ENCODE measurements at regions not wholly inside any gene's neighbourhood (a gene's known extent, or its start where the extent isn't known, plus 50 kb on each side); places are given as distances from the start of the nearest gene placed in this dataset.
"Not testable (repeated sequence)": the region's sequence is repeated elsewhere in the genome, so short reads cannot be mapped to it uniquely, and the experiment has no call there.

DNA sequence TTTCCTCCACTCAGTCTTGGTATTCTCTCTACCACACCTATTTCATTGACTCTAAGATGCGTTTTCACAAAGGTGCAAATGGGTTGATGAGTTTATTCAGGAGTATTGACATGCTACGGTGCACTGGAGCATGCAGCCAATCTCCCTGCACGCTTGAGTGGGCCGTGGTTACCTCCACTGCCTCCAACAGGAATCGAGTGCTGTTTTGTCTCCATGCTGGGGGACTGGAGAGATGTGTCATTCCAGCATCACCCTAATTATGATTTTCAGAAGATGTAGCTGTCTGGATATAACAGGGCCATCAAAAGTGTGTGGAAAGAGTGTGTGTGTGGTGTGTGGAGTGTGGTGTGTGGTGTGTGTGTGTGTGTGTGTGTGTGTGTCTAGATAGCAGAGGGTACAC lies 351.6 kb upstream of the ZFHX3 start:
- H3K79me2 ChIP-seq (ENCODE audit: low read length) = no peaks in the 10 kb centered on the region
- no peak overlapping the region for H3K4me3 ChIP-seq (ENCODE audit: low read length)
- H3K9ac ChIP-seq (ENCODE audit: low read length) = no peak overlapping the region
- H3K27ac ChIP-seq (ENCODE audit: low read length) = no peak overlapping the region
- TF ChIP-seq EZH2phosphoT487 (IDR thresholded peaks at IDR 0.05; ENCODE audit: low read depth) = no peak
- TF ChIP-seq, protein P1, sequence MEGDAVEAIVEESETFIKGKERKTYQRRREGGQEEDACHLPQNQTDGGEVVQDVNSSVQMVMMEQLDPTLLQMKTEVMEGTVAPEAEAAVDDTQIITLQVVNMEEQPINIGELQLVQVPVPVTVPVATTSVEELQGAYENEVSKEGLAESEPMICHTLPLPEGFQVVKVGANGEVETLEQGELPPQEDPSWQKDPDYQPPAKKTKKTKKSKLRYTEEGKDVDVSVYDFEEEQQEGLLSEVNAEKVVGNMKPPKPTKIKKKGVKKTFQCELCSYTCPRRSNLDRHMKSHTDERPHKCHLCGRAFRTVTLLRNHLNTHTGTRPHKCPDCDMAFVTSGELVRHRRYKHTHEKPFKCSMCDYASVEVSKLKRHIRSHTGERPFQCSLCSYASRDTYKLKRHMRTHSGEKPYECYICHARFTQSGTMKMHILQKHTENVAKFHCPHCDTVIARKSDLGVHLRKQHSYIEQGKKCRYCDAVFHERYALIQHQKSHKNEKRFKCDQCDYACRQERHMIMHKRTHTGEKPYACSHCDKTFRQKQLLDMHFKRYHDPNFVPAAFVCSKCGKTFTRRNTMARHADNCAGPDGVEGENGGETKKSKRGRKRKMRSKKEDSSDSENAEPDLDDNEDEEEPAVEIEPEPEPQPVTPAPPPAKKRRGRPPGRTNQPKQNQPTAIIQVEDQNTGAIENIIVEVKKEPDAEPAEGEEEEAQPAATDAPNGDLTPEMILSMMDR (IDR thresholded peaks at IDR 0.05; ENCODE audit: low read depth, low read length) = no peak
- H3K4me1 ChIP-seq (ENCODE audit: low read length) = no peaks in the 10 kb centered on the region
- no peak overlapping the region for H3K4me2 ChIP-seq (ENCODE audit: low read length)
- no peaks in the 10 kb centered on the region for H3K9me3 ChIP-seq (ENCODE audit: insufficient read depth, low read length)
- no peaks in the 10 kb centered on the region for H3K36me3 ChIP-seq (replicated peaks; ENCODE audit: low read depth, low read length)
- H4K20me1 ChIP-seq (ENCODE audit: insufficient read depth, low read length) = no peaks in the 10 kb centered on the region
- H2AFZ ChIP-seq (ENCODE audit: low read depth, low read length) = no peak overlapping the region
- no peaks in the 10 kb centered on the region for H3K27me3 ChIP-seq (ENCODE audit: low read depth, low read length)

DNA sequence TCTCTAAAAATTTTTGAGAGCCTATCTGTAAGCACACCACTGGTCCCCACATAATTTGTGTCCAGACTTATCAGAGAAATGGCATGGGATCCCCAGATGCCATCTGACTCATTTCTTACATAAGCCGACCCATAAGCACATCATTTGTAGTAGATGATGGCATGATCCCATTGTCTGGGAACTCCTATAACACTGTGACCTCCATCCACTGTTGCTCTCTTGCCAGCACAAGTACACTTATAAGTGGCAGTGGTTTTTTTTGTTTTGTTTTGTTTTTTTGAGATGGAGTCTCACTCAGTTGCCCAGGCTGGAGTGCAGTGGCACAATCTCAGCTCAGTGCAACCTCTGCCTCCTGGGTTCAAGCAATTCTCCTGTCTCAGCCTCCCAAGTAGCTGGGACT lies 350.7 kb upstream of the ZFHX3 start:
- H2AFZ ChIP-seq (ENCODE audit: low read depth, low read length); H4K20me1 ChIP-seq (ENCODE audit: insufficient read depth, low read length); H3K36me3 ChIP-seq (replicated peaks; ENCODE audit: low read depth, low read length); H3K4me2 ChIP-seq (ENCODE audit: low read length); H3K4me1 ChIP-seq (ENCODE audit: low read length); H3K4me3 ChIP-seq (ENCODE audit: low read length); H3K27ac ChIP-seq (ENCODE audit: low read length); H3K79me2 ChIP-seq (ENCODE audit: low read length); H3K9ac ChIP-seq (ENCODE audit: low read length); H3K9me3 ChIP-seq (ENCODE audit: insufficient read depth, low read length); H3K27me3 ChIP-seq (ENCODE audit: low read depth, low read length): not testable (repeated sequence)

DNA sequence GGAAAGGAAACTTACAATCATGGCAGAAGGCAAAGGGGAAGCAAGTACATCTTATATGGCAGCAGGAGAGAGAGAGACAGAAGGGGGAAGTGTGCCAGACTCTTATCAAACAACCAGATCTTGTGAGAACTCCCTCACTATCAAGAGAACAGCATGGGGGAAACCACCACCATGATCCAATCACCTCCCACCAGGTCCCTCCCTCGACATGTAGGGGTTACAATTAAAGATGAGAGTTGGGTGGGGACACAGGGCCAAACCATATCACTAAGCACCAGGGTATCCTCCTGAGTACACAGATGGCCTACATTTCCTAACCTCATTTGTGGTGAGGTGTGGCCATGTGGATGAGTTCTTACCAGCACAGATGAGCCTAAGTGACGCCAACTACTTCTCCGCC lies 348.6 kb upstream of the ZFHX3 start:
- H4K20me1 ChIP-seq (ENCODE audit: insufficient read depth, low read length) = no peaks in the 10 kb centered on the region
- H3K27ac ChIP-seq (ENCODE audit: low read length) = no peak overlapping the region
- H3K9me3 ChIP-seq (ENCODE audit: insufficient read depth, low read length) = no peaks in the 10 kb centered on the region
- H2AFZ ChIP-seq (ENCODE audit: low read depth, low read length) = no peak overlapping the region
- H3K79me2 ChIP-seq (ENCODE audit: low read length) = no peaks in the 10 kb centered on the region
- TF ChIP-seq, protein P1 (IDR thresholded peaks at IDR 0.05; ENCODE audit: low read depth, low read length) = no peak
- no peak for TF ChIP-seq EZH2phosphoT487 (IDR thresholded peaks at IDR 0.05; ENCODE audit: low read depth)
- H3K4me1 ChIP-seq (ENCODE audit: low read length) = no peaks in the 10 kb centered on the region
- H3K36me3 ChIP-seq (replicated peaks; ENCODE audit: low read depth, low read length) = no peaks in the 10 kb centered on the region
- H3K4me3 ChIP-seq (ENCODE audit: low read length) = no peak overlapping the region
- no peak overlapping the region for H3K9ac ChIP-seq (ENCODE audit: low read length)
- no peak overlapping the region for H3K4me2 ChIP-seq (ENCODE audit: low read length)
- H3K27me3 ChIP-seq (ENCODE audit: low read depth, low read length) = no peaks in the 10 kb centered on the region

DNA sequence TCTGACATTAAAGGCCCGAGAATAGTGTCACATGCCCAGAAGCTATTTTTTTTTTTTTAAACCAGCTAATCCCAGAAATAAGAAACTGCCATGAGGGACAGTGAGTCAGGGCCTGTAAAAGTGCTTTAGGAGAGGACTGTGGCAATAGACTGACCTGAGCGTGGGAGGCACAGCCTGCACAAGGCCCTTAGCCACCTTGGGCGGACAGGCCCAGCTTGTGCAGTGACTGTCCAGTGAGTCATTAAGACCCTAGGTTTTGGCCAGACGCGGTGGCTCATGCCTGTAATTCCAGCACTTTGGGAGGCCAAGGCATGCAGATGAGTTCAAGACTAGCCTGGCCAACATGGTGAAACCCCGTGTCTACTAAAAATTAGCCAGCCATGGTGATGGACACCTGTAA lies 343.0 kb upstream of the ZFHX3 start:
- no peak overlapping the region for H2AFZ ChIP-seq (ENCODE audit: low read depth, low read length)
- H3K4me3 ChIP-seq (ENCODE audit: low read length) = no peak overlapping the region
- no peaks in the 10 kb centered on the region for H3K36me3 ChIP-seq (replicated peaks; ENCODE audit: low read depth, low read length)
- no peaks in the 10 kb centered on the region for H3K27me3 ChIP-seq (ENCODE audit: low read depth, low read length)
- H4K20me1 ChIP-seq (ENCODE audit: insufficient read depth, low read length) = no peaks in the 10 kb centered on the region
- H3K9me3 ChIP-seq (ENCODE audit: insufficient read depth, low read length) = no peaks in the 10 kb centered on the region
- TF ChIP-seq EZH2phosphoT487 (IDR thresholded peaks at IDR 0.05; ENCODE audit: low read depth) = no peak
- TF ChIP-seq, protein P1 (IDR thresholded peaks at IDR 0.05; ENCODE audit: low read depth, low read length) = no peak
- H3K27ac ChIP-seq (ENCODE audit: low read length) = no peak overlapping the region
- no peaks in the 10 kb centered on the region for H3K4me1 ChIP-seq (ENCODE audit: low read length)
- H3K79me2 ChIP-seq (ENCODE audit: low read length) = no peaks in the 10 kb centered on the region
- no peak overlapping the region for H3K9ac ChIP-seq (ENCODE audit: low read length)
- no peak overlapping the region for H3K4me2 ChIP-seq (ENCODE audit: low read length)

DNA sequence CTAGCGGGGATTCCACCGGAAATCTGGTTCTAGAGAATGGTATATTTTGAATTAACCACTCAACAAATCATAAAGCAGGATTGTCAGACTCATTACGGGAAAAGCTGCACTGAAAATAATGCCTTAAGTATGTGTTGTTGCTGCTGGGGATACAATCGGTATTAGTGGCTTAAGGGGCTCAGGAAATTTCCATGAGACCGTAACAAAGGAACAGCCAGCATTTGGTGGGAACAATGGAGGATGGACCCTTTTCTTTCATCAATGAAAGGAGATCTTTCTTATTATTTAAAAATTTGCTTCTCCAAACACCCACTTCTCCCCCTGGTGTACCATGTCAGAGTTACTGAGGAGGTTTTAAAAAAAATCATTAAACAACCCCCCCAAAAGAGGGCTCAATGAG lies 342.6 kb upstream of the ZFHX3 start:
- Histone ChIP-seq H3K4me2 (ENCODE audit: low read length) (no peak overlapping the region), H3K36me3 (replicated peaks; ENCODE audit: low read depth, low read length) (no peaks in the 10 kb centered on the region), H3K9ac (ENCODE audit: low read length) (no peak overlapping the region), H2AFZ (ENCODE audit: low read depth, low read length) (no peak overlapping the region), H3K27me3 (ENCODE audit: low read depth, low read length) (no peaks in the 10 kb centered on the region), H4K20me1 (ENCODE audit: insufficient read depth, low read length) (no peaks in the 10 kb centered on the region), H3K79me2 (ENCODE audit: low read length) (no peaks in the 10 kb centered on the region), H3K4me1 (ENCODE audit: low read length) (no peaks in the 10 kb centered on the region), H3K9me3 (ENCODE audit: insufficient read depth, low read length) (no peaks in the 10 kb centered on the region), H3K4me3 (ENCODE audit: low read length) (no peak overlapping the region), H3K27ac (ENCODE audit: low read length) (no peak overlapping the region)
- TF ChIP-seq, protein P1 (IDR thresholded peaks at IDR 0.05; ENCODE audit: low read depth, low read length) = no peak
- TF ChIP-seq EZH2phosphoT487 (IDR thresholded peaks at IDR 0.05; ENCODE audit: low read depth) = no peak
